Upper lobe of left lung (tissue), 6 donors: ENCODE measurements at regions not wholly inside any gene's neighbourhood (a gene's known extent, or its start where the extent isn't known, plus 50 kb on each side); places are given as distances from the start of the nearest gene placed in this dataset.
A peak's percentile ranks its signal among the peaks of the same experiment; 100 is the strongest.

ENCODE experiments used
- ATAC-seq, 2 donors: fragments of 200-7000 bp; cut with Tn5 transposase; one replicate each; pipeline ENCODE4 v1.9.1; 2022; ENCODE audit warnings: mild to moderate bottlenecking in 2 of 2, moderate library complexity in 2 of 2; ENCODE audit not compliant: low FRiP score in 2 of 2
- DNase-seq, 2 donors: peaks; one replicate each; pipeline ENCODE4 v3.0.0-alpha.2; 2019 to 2020
- H3K27ac ChIP-seq, 4 donors: fragments of 200-600 bp; sonication (generic); one replicate each; pipeline ENCODE4 v1.5.1; 2016 to 2019
- H3K27me3 ChIP-seq, 4 donors: fragments of 200-600 bp; sonication (generic); one replicate each; pipeline ENCODE4 v1.5.1; 2017 to 2019
- H3K36me3 ChIP-seq, 4 donors: fragments of 200-600 bp; sonication (generic); one replicate each; pipeline ENCODE4 v1.5.1; 2016 to 2019
- H3K4me1 ChIP-seq, 4 donors: fragments of 200-600 bp; sonication (generic); one replicate each; pipeline ENCODE4 v1.5.1; 2018 to 2019
- H3K4me3 ChIP-seq, 4 donors: fragments of 200-600 bp; sonication (generic); one replicate each; pipeline ENCODE4 v1.5.1; 2017 to 2019; ENCODE audit warnings: mild to moderate bottlenecking in 2 of 4, moderate library complexity in 1 of 4
- H3K9me3 ChIP-seq, 4 donors: fragments of 200-600 bp; sonication (generic); one replicate each; pipeline ENCODE4 v1.5.1; 2018 to 2019
- EP300 ChIP-seq, 4 donors: sonication (generic); formaldehyde crosslinking; IDR thresholded peaks; one replicate each; pipeline ENCODE4 v1.5.1; 2017; ENCODE audit warnings: antibody characterized with exemption in 4 of 4, control low read depth in 2 of 4
- POLR2A ChIP-seq, 4 donors: fragments of 450-650 bp; IDR thresholded peaks; one replicate each; pipeline ENCODE4 v1.5.1; 2016 to 2017; ENCODE audit warnings: antibody characterized with exemption in 4 of 4, mild to moderate bottlenecking in 2 of 4
- POLR2AphosphoS5 ChIP-seq, 2 donors: sonication (generic); formaldehyde crosslinking; IDR thresholded peaks; one replicate each; pipeline ENCODE4 v1.5.1; 2017; ENCODE audit warnings: antibody characterized with exemption in 2 of 2
- WGBS, 2 donors: methylation state at CpG; one replicate each; pipeline ENCODE4 v1.1.5; 2017 to 2018; 5-methylcytosine and 5-hydroxymethylcytosine counted together
- TF ChIP-seq, protein P1 (sequence below), 6 experiments: fragments of 450-650 bp in 4 of 6; fragments of 200-600 bp in 2 of 6; sonication (generic) in 2 of 6; IDR thresholded peaks; one replicate each; pipeline ENCODE4 v1.5.1; 2016 to 2019; ENCODE audit warnings: antibody characterized with exemption in 6 of 6
- donor health status: DM: no; HTN: no; CAD: no; lungs with moderate emphysema.
- donor health status: DM: no; HTN: yes; CAD: no; lungs with severe emphysema.

DNA sequence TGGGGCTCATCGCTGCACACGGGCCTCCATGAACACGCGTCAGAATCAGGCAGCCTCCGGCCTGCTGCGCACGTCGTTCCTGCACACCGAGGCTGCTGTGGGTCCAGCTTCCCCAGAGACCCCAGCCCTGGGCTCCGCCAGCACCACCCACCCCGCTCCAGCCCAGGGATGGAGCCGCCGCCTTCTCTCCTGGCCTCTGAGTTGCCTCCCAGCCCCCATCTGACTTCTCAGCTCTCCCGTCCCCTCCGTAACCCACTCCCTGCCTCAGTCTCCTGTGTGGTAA, 253.9 kb upstream of the SFSWAP start:
- WGBS, 2 donors: 90 to 98% methylated on average over 8 to 13 of the region's 15 CpGs
- no peaks in the 10 kb centered on the region for H3K27me3 ChIP-seq
- H3K36me3 ChIP-seq: no peaks in the 10 kb centered on the region
- no peaks in the 10 kb centered on the region for H3K4me1 ChIP-seq
- ATAC-seq (no peak), DNase-seq (peak in 1 of 2 donors; percentile 70)
- no peak overlapping the region for H3K27ac ChIP-seq
- H3K4me3 ChIP-seq: no peak overlapping the region
- H3K9me3 ChIP-seq: no peaks in the 10 kb centered on the region
- TF ChIP-seq, protein P1, sequence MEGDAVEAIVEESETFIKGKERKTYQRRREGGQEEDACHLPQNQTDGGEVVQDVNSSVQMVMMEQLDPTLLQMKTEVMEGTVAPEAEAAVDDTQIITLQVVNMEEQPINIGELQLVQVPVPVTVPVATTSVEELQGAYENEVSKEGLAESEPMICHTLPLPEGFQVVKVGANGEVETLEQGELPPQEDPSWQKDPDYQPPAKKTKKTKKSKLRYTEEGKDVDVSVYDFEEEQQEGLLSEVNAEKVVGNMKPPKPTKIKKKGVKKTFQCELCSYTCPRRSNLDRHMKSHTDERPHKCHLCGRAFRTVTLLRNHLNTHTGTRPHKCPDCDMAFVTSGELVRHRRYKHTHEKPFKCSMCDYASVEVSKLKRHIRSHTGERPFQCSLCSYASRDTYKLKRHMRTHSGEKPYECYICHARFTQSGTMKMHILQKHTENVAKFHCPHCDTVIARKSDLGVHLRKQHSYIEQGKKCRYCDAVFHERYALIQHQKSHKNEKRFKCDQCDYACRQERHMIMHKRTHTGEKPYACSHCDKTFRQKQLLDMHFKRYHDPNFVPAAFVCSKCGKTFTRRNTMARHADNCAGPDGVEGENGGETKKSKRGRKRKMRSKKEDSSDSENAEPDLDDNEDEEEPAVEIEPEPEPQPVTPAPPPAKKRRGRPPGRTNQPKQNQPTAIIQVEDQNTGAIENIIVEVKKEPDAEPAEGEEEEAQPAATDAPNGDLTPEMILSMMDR (IDR thresholded peaks at IDR 0.05): no peak
- no peak for TF ChIP-seq EP300 (IDR thresholded peaks at IDR 0.05)
- no peak for TF ChIP-seq POLR2A (IDR thresholded peaks at IDR 0.05)
- no peak for TF ChIP-seq POLR2AphosphoS5 (IDR thresholded peaks at IDR 0.05)

DNA sequence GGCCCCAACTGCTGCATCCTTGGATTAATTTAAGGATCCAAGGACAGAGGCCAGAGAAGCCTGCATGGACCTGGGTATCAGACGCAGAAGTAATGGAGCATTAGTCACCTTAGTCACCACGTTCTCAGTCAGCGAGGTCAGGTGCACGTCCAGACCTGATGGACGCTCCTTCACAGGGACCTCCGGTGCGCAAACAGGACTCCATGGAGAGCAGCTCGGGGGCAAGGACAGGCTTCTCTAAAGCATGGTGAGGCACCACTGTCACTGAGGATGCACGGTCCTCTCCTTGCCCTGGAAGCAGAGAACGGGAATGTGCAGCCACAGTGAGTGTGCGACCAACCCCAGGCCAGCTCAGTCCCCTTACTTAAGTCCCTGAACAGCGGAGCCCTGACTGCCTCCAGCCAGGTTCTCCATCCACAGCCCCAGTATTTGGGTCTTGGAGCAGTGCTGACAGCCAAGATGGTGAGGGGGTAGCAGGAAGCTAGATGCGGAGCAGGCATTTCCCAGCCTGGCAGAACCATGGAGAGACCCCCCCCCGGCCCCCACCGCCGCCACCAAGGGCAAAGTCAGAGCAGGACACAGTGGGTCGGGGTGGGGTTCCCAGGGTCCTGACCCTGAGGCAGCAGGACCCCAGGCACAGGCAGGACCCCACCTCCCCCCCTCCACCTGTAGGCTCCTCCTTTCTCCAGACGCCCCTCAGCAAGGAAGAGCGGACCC, 253.4 kb upstream of the SFSWAP start:
- Histone ChIP-seq H3K4me1 (no peaks in the 10 kb centered on the region), H3K9me3 (no peaks in the 10 kb centered on the region)
- peak in 1 of 2 donors; percentile 60 for DNase-seq

DNA sequence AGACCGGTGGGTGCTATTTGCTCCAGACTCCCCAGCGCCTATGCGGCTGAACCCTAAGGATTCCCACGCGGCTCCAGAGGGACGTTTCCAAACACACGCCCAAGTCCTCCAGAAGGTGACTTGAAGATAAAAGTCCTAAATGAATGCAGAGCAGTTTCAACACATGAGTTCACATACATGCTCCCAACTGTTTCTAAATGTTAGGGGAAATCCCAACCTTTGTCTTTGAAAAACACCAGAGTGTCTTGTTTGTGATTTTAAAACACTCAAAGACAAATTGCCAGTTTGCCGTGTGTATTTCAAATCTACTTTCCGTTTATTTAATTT, 252.9 kb upstream of the SFSWAP start:
- WGBS, 2 donors: 70 to 76% methylated on average over 9 of the region's 9 CpGs
- Histone ChIP-seq H3K27me3 (no peaks in the 10 kb centered on the region), H3K27ac (no peak overlapping the region), H3K4me1 (no peaks in the 10 kb centered on the region), H3K36me3 (no peaks in the 10 kb centered on the region), H3K9me3 (no peaks in the 10 kb centered on the region), H3K4me3 (no peak overlapping the region)
- ATAC-seq (no peak), DNase-seq (no peak)
- TF ChIP-seq EP300 (IDR thresholded peaks at IDR 0.05): no peak

More for the DNA sequence above, 253.4 kb upstream of the SFSWAP start:
- TF ChIP-seq POLR2A (IDR thresholded peaks at IDR 0.05): no peak
- no peak for TF ChIP-seq POLR2AphosphoS5 (IDR thresholded peaks at IDR 0.05)
- TF ChIP-seq, protein P1 (IDR thresholded peaks at IDR 0.05): no peak
- TF ChIP-seq EP300 (IDR thresholded peaks at IDR 0.05): no peak
- no peak for ATAC-seq
- H3K27ac ChIP-seq: no peak overlapping the region
- WGBS, 2 donors: 79 to 86% methylated on average over 3 to 19 of the region's 19 CpGs
- H3K36me3 ChIP-seq: no peaks in the 10 kb centered on the region
- no peaks in the 10 kb centered on the region for H3K27me3 ChIP-seq
- no peak overlapping the region for H3K4me3 ChIP-seq

DNA sequence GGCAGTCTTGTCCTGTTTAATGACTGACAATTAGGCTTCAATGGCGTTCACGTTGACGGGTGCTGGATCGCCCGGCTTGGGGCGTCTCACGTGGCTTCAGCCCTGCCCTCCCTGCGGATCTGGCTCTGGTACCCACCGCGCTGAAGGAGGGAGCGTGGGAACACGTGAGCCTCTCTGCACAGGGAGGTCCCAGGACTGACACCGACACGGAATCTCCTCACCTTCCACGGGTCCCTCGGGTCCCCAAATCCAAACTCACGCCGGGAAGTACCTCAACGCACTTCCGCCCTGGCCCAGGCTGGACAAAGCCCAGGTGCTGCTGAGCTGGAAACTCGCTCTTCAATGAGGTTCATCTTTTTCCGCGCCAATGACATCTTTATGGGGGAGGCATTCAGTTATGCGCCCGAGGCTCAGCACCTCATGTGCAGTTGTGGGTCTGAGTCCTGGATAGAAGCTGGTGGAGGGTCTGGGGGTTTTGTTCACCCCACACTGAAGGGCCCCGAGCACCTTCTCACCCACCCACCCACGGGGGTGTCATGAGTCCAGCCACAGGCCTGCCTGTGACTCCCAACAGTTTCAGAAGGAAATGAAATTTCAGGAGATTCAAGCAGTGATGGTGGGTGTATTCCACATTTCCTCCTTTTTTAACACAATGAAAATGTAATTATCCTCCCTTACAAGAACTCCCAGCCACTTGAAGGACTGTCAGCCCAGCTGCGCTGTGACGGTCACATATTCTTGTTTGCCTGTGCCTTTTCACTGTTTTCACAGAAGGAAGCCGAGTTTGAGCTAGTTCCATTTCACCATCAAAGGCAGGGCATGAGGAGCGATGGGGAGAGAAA, 251.7 kb upstream of the SFSWAP start:
- Histone ChIP-seq H3K9me3 (no peaks in the 10 kb centered on the region), H3K4me1 (no peaks in the 10 kb centered on the region), H3K4me3 (no peak overlapping the region), H3K36me3 (no peaks in the 10 kb centered on the region), H3K27me3 (no peaks in the 10 kb centered on the region), H3K27ac (no peak overlapping the region)
- TF ChIP-seq EP300 (IDR thresholded peaks at IDR 0.05) (no peak), POLR2A (IDR thresholded peaks at IDR 0.05) (no peak), POLR2AphosphoS5 (IDR thresholded peaks at IDR 0.05) (no peak)
- DNase-seq (peak in 1 of 2 donors; percentile 54), ATAC-seq (no peak)
- WGBS, 2 donors: 82 to 87% methylated on average over 28 of the region's 31 CpGs

DNA sequence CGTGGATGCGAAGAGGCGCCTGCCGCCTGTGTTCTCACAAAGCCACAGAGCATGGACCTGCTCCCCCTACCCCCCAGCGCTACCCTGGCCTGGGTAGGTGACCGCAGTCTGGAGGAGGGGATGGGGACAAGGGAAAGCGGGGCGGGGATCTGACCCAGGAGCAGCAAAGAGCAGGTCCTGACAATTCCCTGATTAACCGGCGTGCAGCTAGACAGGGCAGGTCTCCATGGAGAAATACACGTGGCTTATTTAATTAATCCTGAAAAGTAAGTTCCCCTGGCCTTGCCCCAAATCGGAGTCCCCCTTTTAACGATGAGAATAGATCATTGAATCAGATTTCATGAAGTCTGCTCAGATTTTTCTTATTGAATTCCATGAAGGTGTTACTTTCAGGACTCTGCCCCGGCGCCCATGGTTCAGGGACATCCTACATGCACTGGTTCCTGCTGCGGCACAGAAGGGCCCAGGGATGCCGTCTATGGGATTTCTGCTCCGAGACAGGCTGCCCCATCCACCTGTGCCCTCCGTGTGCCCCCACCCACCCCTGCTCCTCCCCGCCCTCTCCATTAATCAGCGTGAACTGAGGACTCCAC, 251.0 kb upstream of the SFSWAP start:
- Histone ChIP-seq H3K27me3 (no peaks in the 10 kb centered on the region), H3K9me3 (no peaks in the 10 kb centered on the region), H3K4me1 (no peaks in the 10 kb centered on the region), H3K4me3 (no peak overlapping the region), H3K27ac (no peak overlapping the region), H3K36me3 (no peaks in the 10 kb centered on the region)
- ATAC-seq: no peak
- TF ChIP-seq EP300 (IDR thresholded peaks at IDR 0.05): no peak
- TF ChIP-seq POLR2AphosphoS5 (IDR thresholded peaks at IDR 0.05): no peak
- no peak for TF ChIP-seq POLR2A (IDR thresholded peaks at IDR 0.05)
- TF ChIP-seq, protein P1 (IDR thresholded peaks at IDR 0.05): no peak
- 64 to 81% methylated on average over 18 to 21 of the region's 21 CpGs for WGBS, 2 donors
- no peak for DNase-seq
